GM21526 (cell line): ENCODE measurements at regions not wholly inside any gene's neighbourhood (a gene's known extent, or its start where the extent isn't known, plus 50 kb on each side); places are given as distances from the start of the nearest gene placed in this dataset.

Source experiments
- ATAC-seq: cut with Tn5 transposase; IDR thresholded peaks from one replicate; pipeline ENCODE4 v1.9.1; 2021; ENCODE audit warnings: moderate library complexity; ENCODE audit not compliant: unreplicated experiment, low FRiP score

- no peak for ATAC-seq
Observed at GRCh38 chr9:118023644-118024043, 319.4 kb downstream of the TLR4 start.

GRCh38 chr9:118028225-118028624 is 324.0 kb downstream of the TLR4 start:
- no peak for ATAC-seq

GRCh38 chr9:118029425-118029824 is 325.2 kb downstream of the TLR4 start:
- no peak for ATAC-seq

- ATAC-seq = no peak
Observed at GRCh38 chr9:118034701-118035100, 330.5 kb downstream of the TLR4 start.

GRCh38 chr9:118038713-118039112 is 334.5 kb downstream of the TLR4 start:
- ATAC-seq = no peak

- ATAC-seq = no peak
Observed at GRCh38 chr9:118058227-118058626, 354.0 kb downstream of the TLR4 start.

- no peak for ATAC-seq
Observed at GRCh38 chr9:118059484-118060278, 355.5 kb downstream of the TLR4 start.

- ATAC-seq = no peak
Observed at GRCh38 chr9:118083161-118083560, 379.0 kb downstream of the TLR4 start.

- ATAC-seq = no peak
Observed at GRCh38 chr9:118088090-118088489, 383.9 kb downstream of the TLR4 start.

- ATAC-seq = no peak
Observed at GRCh38 chr9:118091226-118091625, 387.0 kb downstream of the TLR4 start.

GRCh38 chr9:118091711-118092500 is 387.7 kb downstream of the TLR4 start:
- no peak for ATAC-seq

- ATAC-seq = no peak
Observed at GRCh38 chr9:118094387-118094786, 390.2 kb downstream of the TLR4 start.

GRCh38 chr9:118100529-118101419 is 396.6 kb downstream of the TLR4 start:
- ATAC-seq = no peak

GRCh38 chr9:118104363-118104762 is 400.2 kb downstream of the TLR4 start:
- no peak for ATAC-seq

- no peak for ATAC-seq
Observed at GRCh38 chr9:118108971-118109370, 404.8 kb downstream of the TLR4 start.

GRCh38 chr9:118109542-118109941 is 405.3 kb downstream of the TLR4 start:
- no peak for ATAC-seq

GRCh38 chr9:118121361-118121760 is 417.2 kb downstream of the TLR4 start:
- ATAC-seq = no peak

- no peak for ATAC-seq
Observed at GRCh38 chr9:118128313-118128712, 424.1 kb downstream of the TLR4 start.

- no peak for ATAC-seq
Observed at GRCh38 chr9:118129541-118129940, 425.3 kb downstream of the TLR4 start.

- ATAC-seq = no peak
Observed at GRCh38 chr9:118148990-118149389, 444.8 kb downstream of the TLR4 start.

GRCh38 chr9:118156846-118157245 is 452.6 kb downstream of the TLR4 start:
- no peak for ATAC-seq
